ENCODE measurements at regions not wholly inside any gene's neighbourhood (a gene's known extent, or its start where the extent isn't known, plus 50 kb on each side); places are given as distances from the start of the nearest gene placed in this dataset.

- FAIRE-seq (no peak), DNase-seq (ENCODE audit: low read depth, low spot score) (no peak)
- no peak overlapping the region for H3K27ac ChIP-seq (ENCODE audit: insufficient read depth, low read depth, low read length)
- ChIA-PET POLR2A (no interaction called here), CTCF (no interaction called here)
- no peak overlapping the region for H3K4me3 ChIP-seq (replicated peaks in 1 of 3; ENCODE audit: insufficient read depth in 1 of 3, low read depth in 1 of 3, low read length in 3 of 3)
- H3K79me2 ChIP-seq (ENCODE audit: control insufficient read depth, insufficient read depth, low read length) = no peaks in the 10 kb centered on the region
- dilution Hi-C loops (cut with MboI; ENCODE audit: extremely low pct_ligation_motif_present, low sequenced_read_pairs) = no loop called here
- no peak overlapping the region for H3K4me2 ChIP-seq (ENCODE audit: insufficient read depth, low read length)
- H3K4me1 ChIP-seq (ENCODE audit: control insufficient read depth, extremely low read depth, insufficient read depth, low read length) = no peaks in the 10 kb centered on the region
- no peak overlapping the region for H2AFZ ChIP-seq (ENCODE audit: low read depth, low read length)
- H4K20me1 ChIP-seq (replicated peaks; ENCODE audit: control insufficient read depth, extremely low read depth, insufficient read depth, low read length) = no peaks in the 10 kb centered on the region
- no peaks in the 10 kb centered on the region for H3K9me1 ChIP-seq (replicated peaks; ENCODE audit: control insufficient read depth, extremely low read depth, insufficient read depth, low read length)
- BruUV-seq (replicated peaks) = no TSS peak
- intact Hi-C loops (cut with micrococcal nuclease) = no loop called here
- H3K36me3 ChIP-seq (ENCODE audit: control insufficient read depth in 2 of 2, extremely low read depth in 1 of 2, insufficient read depth in 2 of 2, low read length in 2 of 2) = no peaks in the 10 kb centered on the region
- no peak overlapping the region for H3K9ac ChIP-seq (replicated peaks; ENCODE audit: extremely low read depth, insufficient read depth, low read length)
- no peaks in the 10 kb centered on the region for H3K9me3 ChIP-seq (replicated peaks; ENCODE audit: control insufficient read depth, insufficient read depth, low read length)
- H3K27me3 ChIP-seq (ENCODE audit: control insufficient read depth in 2 of 2, insufficient read depth in 2 of 2, low read length in 2 of 2) = peaks cover 5 to 12% of the 10 kb centered on the region in 2 experiments
- TF ChIP-seq JUN (IDR thresholded peaks at IDR 0.05; ENCODE audit: borderline replicate concordance, insufficient read depth, insufficient read length, low read depth) (no peak), MAX (IDR thresholded peaks at IDR 0.05; ENCODE audit: insufficient read depth, insufficient read length) (no peak), POLR2AphosphoS5 (IDR thresholded peaks at IDR 0.05; ENCODE audit: insufficient read depth, low read depth, low read length) (no peak), EZH2 (IDR thresholded peaks at IDR 0.05; ENCODE audit: borderline replicate concordance, low read depth, low read length, severe bottlenecking) (no peak), FOS (IDR thresholded peaks at IDR 0.05; ENCODE audit: borderline replicate concordance, insufficient read depth, low read length) (no peak), MYC (IDR thresholded peaks at IDR 0.05; ENCODE audit: low read depth, low read length) (no peak), CTCF (IDR thresholded peaks at IDR 0.05; ENCODE audit: extremely low read depth in 1 of 2, insufficient read depth in 1 of 2, low read depth in 1 of 2, low read length in 2 of 2) (no peak), GATA2 (IDR thresholded peaks at IDR 0.05; ENCODE audit: insufficient read depth, insufficient read length, low read depth, low read length) (no peak)
Observed at GRCh38 chr15:59814409-59814808, 125.3 kb upstream of the BNIP2 start.

Data from endothelial cell of umbilical vein (primary cell).